H54 (cell line): ENCODE measurements at regions not wholly inside any gene's neighbourhood (a gene's known extent, or its start where the extent isn't known, plus 50 kb on each side); places are given as distances from the start of the nearest gene placed in this dataset.
"Not testable (repeated sequence)": the region's sequence is repeated elsewhere in the genome, so short reads cannot be mapped to it uniquely, and the experiment has no call there.

Experiments
- DNase-seq: peaks from one replicate; pipeline ENCODE4 v3.0.0; 2011; ENCODE audit warnings: low spot score, mixed read lengths; ENCODE audit not compliant: insufficient read length
- FAIRE-seq: peaks from 3 replicates; lab custom pipeline; 2011; peaks lifted over from hg19 to GRCh38; lab: Jason Lieb, UNC
- POLR2A ChIP-seq: IDR thresholded peaks from 2 replicates; pipeline ENCODE4 v1.6.1; 2011; ENCODE audit warnings: low read depth, mild to moderate bottlenecking, low read length

GRCh38 chrX:55142206-55142918 is 53.5 kb downstream of the PAGE2 start:
- DNase-seq = no peak
- no peak for FAIRE-seq
- TF ChIP-seq POLR2A = no peak

GRCh38 chrX:55142919-55143310 is 54.1 kb downstream of the PAGE2 start:
- no peak for TF ChIP-seq POLR2A
- FAIRE-seq (no peak), DNase-seq (no peak)

GRCh38 chrX:55143621-55144020 is 54.8 kb downstream of the PAGE2 start:
- DNase-seq (no peak), FAIRE-seq (no peak)
- no peak for TF ChIP-seq POLR2A

- DNase-seq = no peak
- no peak for FAIRE-seq
- no peak for TF ChIP-seq POLR2A
These were observed 55.9 kb downstream of the PAGE2 start for GRCh38 chrX:55144697-55145096.

- TF ChIP-seq POLR2A = no peak
- no peak for FAIRE-seq
- DNase-seq = no peak
These were observed 60.4 kb downstream of the PAGE2 start for GRCh38 chrX:55149242-55149641.

GRCh38 chrX:55151199-55151598 is 62.4 kb downstream of the PAGE2 start:
- DNase-seq (no peak), FAIRE-seq (no peak)
- TF ChIP-seq POLR2A = no peak

GRCh38 chrX:55159551-55159950 is 60.6 kb upstream of the PAGE5 start:
- no peak for DNase-seq
- no peak for TF ChIP-seq POLR2A
- no peak for FAIRE-seq

- TF ChIP-seq POLR2A = peak; percentile 66
- DNase-seq (peak; percentile 16), FAIRE-seq (no peak)
These were observed 59.2 kb upstream of the PAGE5 start for GRCh38 chrX:55160685-55161552.

GRCh38 chrX:55161581-55161980 is 58.6 kb upstream of the PAGE5 start:
- no peak for TF ChIP-seq POLR2A
- no peak for DNase-seq
- no peak for FAIRE-seq

GRCh38 chrX:55163171-55163570 is 57.0 kb upstream of the PAGE5 start:
- no peak for FAIRE-seq
- DNase-seq = no peak
- TF ChIP-seq POLR2A = no peak

- DNase-seq, FAIRE-seq: not testable (repeated sequence)
These were observed 55.1 kb upstream of the PAGE5 start for GRCh38 chrX:55165026-55165425.

- FAIRE-seq = no peak
These were observed 52.9 kb upstream of the PAGE5 start for GRCh38 chrX:55167124-55167803.

GRCh38 chrX:55167901-55168300 is 52.2 kb upstream of the PAGE5 start:
- FAIRE-seq (no peak), DNase-seq (no peak)
- TF ChIP-seq POLR2A = no peak

More at GRCh38 chrX:55167124-55167803, 52.9 kb upstream of the PAGE5 start:
- TF ChIP-seq POLR2A = no peak
- no peak for DNase-seq

- DNase-seq = no peak
- TF ChIP-seq POLR2A = no peak
- no peak for FAIRE-seq
These were observed 50.4 kb upstream of the PAGE5 start for GRCh38 chrX:55169782-55170181.
